Activated CD4-positive, alpha-beta T cell treated with anti-CD3 and anti-CD28 coated beads for 36 hours (primary cell): ENCODE measurements at regions not wholly inside any gene's neighbourhood (a gene's known extent, or its start where the extent isn't known, plus 50 kb on each side); places are given as distances from the start of the nearest gene placed in this dataset.

ENCODE experiments used
- ATAC-seq: fragments of 200-7000 bp; cut with Tn5 transposase; one replicate; pipeline ENCODE4 v1.10.0; 2021; ENCODE audit warnings: mild to moderate bottlenecking, moderate library complexity
- CTCF ChIA-PET: fragments of 350-600 bp; sonication (Branson Sonifier 250); formaldehyde crosslinking; loops from one replicate; lab custom pipeline; 2021; ENCODE audit warnings: antibody characterized with exemption; lab: Charles Lee
- POLR2A ChIA-PET: fragments of 350-600 bp; sonication (Branson Sonifier 250); formaldehyde crosslinking; loops from one replicate; lab custom pipeline; 2021; ENCODE audit warnings: antibody characterized with exemption, inconsistent platforms; lab: Charles Lee
- DNase-seq: peaks from one replicate; pipeline ENCODE4 v3.0.0-alpha.2; 2020
- H3K27ac Mint-ChIP-seq: one replicate; pipeline ENCODE4 v1.8.0; 2021; ENCODE audit warnings: mixed read lengths
- H3K27me3 Mint-ChIP-seq: one replicate; pipeline ENCODE4 v1.8.0; 2021; ENCODE audit warnings: mixed read lengths
- H3K36me3 Mint-ChIP-seq: one replicate; pipeline ENCODE4 v1.8.0; 2021; ENCODE audit warnings: low read depth, mixed read lengths
- H3K4me1 Mint-ChIP-seq: one replicate; pipeline ENCODE4 v1.8.0; 2021; ENCODE audit warnings: mixed read lengths
- H3K4me3 Mint-ChIP-seq: one replicate; pipeline ENCODE4 v1.8.0; 2021; ENCODE audit warnings: mild to moderate bottlenecking, moderate library complexity, mixed read lengths
- H3K9me3 Mint-ChIP-seq: one replicate; pipeline ENCODE4 v1.8.0; 2021; ENCODE audit warnings: low read depth, mixed read lengths
- intact Hi-C, 2 experiments: fragments of 100-400 bp; cut with DNase I in 1 of 2; cut with micrococcal nuclease in 1 of 2; formaldehyde crosslinking; loops; one replicate each; pipeline versions ENCODE4 v1.14.2 to v1.15.1; 2022 to 2024; cut with DNase I, micrococcal nuclease

- no peak overlapping the region for H3K4me3 Mint-ChIP-seq
- no peaks in the 10 kb centered on the region for H3K4me1 Mint-ChIP-seq
- DNase-seq (no peak), ATAC-seq (no peak)
- ChIA-PET CTCF (interaction anchor here (0.6 to 1.4 kb wide), 3 partner anchors 11 to 104 kb away, joined by 3 to 4 read pairs (median 4); no protein-coding TSS in a partner anchor), POLR2A (no interaction called here)
- no peaks in the 10 kb centered on the region for H3K9me3 Mint-ChIP-seq
- H3K27ac Mint-ChIP-seq = no peak overlapping the region
- no peaks in the 10 kb centered on the region for H3K27me3 Mint-ChIP-seq
- intact Hi-C loops = no loop called here
- no peaks in the 10 kb centered on the region for H3K36me3 Mint-ChIP-seq
Measured at GRCh38 chr1:110734133-110734680, 59.5 kb upstream of the KCNA3 start.

- ChIA-PET POLR2A (no interaction called here), CTCF (interaction anchor here (0.9 to 2.3 kb wide), 6 partner anchors 34 to 112 kb away, joined by 3 to 11 read pairs (median 4); no protein-coding TSS in a partner anchor)
- Mint-ChIP-seq H3K36me3 (no peaks in the 10 kb centered on the region), H3K4me1 (peaks cover 19% of the 10 kb centered on the region), H3K4me3 (no peak overlapping the region), H3K9me3 (no peaks in the 10 kb centered on the region), H3K27ac (no peak overlapping the region), H3K27me3 (no peaks in the 10 kb centered on the region)
- DNase-seq (no peak), ATAC-seq (no peak)
- intact Hi-C loops = no loop called here
Measured at GRCh38 chr1:110731529-110731928, 56.8 kb upstream of the KCNA3 start.

- H3K27ac Mint-ChIP-seq = no peak overlapping the region
- no peak overlapping the region for H3K4me3 Mint-ChIP-seq
- H3K4me1 Mint-ChIP-seq = peaks cover 26% of the 10 kb centered on the region
- H3K27me3 Mint-ChIP-seq = no peaks in the 10 kb centered on the region
- no peaks in the 10 kb centered on the region for H3K36me3 Mint-ChIP-seq
- intact Hi-C loops = no loop called here
- no peak for ATAC-seq
- POLR2A ChIA-PET = no interaction called here
- DNase-seq = no peak
- H3K9me3 Mint-ChIP-seq = no peaks in the 10 kb centered on the region
- CTCF ChIA-PET = interaction anchor here (1.1 to 1.6 kb wide), 3 partner anchors 17 to 109 kb away, joined by 3 to 5 read pairs (median 4); no protein-coding TSS in a partner anchor
Measured at GRCh38 chr1:110728388-110729001, 53.8 kb upstream of the KCNA3 start.

GRCh38 chr1:110727246-110727645 lies 52.5 kb upstream of the KCNA3 start:
- DNase-seq = no peak
- ChIA-PET CTCF (interaction anchor here (0.6 to 1.8 kb wide), 10 partner anchors 16 to 118 kb away, joined by 3 to 7 read pairs (median 3); no protein-coding TSS in a partner anchor), POLR2A (no interaction called here)
- peaks cover 26% of the 10 kb centered on the region for H3K4me1 Mint-ChIP-seq
- no peaks in the 10 kb centered on the region for H3K36me3 Mint-ChIP-seq
- intact Hi-C loops = no loop called here
- ATAC-seq = peak; percentile 19
- H3K9me3 Mint-ChIP-seq = no peaks in the 10 kb centered on the region
- no peaks in the 10 kb centered on the region for H3K27me3 Mint-ChIP-seq
- peak overlapping the region; percentile 67 for H3K27ac Mint-ChIP-seq
- no peak overlapping the region for H3K4me3 Mint-ChIP-seq

- no peaks in the 10 kb centered on the region for H3K9me3 Mint-ChIP-seq
- ChIA-PET CTCF (interaction anchor here (0.7 to 1.8 kb wide), 10 partner anchors 15 to 172 kb away, joined by 3 to 7 read pairs (median 4); no protein-coding TSS in a partner anchor), POLR2A (interaction anchor here (0.7 kb wide), 1 partner anchor 771 kb away, joined by 3 read pairs; no protein-coding TSS in a partner anchor)
- H3K27me3 Mint-ChIP-seq = no peaks in the 10 kb centered on the region
- DNase-seq = no peak
- intact Hi-C loops = no loop called here
- H3K4me3 Mint-ChIP-seq = peak overlapping the region; percentile 29
- peaks cover 26% of the 10 kb centered on the region for H3K4me1 Mint-ChIP-seq
- peak overlapping the region; percentile 67 for H3K27ac Mint-ChIP-seq
- no peaks in the 10 kb centered on the region for H3K36me3 Mint-ChIP-seq
- peak; percentile 57 for ATAC-seq
Measured at GRCh38 chr1:110726755-110727154, 52.0 kb upstream of the KCNA3 start.
